Muscle of arm (tissue), 1 donor: ENCODE measurements at regions not wholly inside any gene's neighbourhood (a gene's known extent, or its start where the extent isn't known, plus 50 kb on each side); places are given as distances from the start of the nearest gene placed in this dataset.
"Not testable (repeated sequence)": the region's sequence is repeated elsewhere in the genome, so short reads cannot be mapped to it uniquely, and the experiment has no call there.

Source experiments
- DNase-seq: peaks from one replicate; pipeline ENCODE4 v3.0.0-alpha.2; 2013

GRCh38 chr4:104549736-104550135 is 55.0 kb upstream of the CXXC4 start:
- DNase-seq, result no peak

GRCh38 chr4:104559502-104559901 is 64.8 kb upstream of the CXXC4 start:
- DNase-seq, result no peak

GRCh38 chr4:104571341-104571740 is 76.6 kb upstream of the CXXC4 start:
- DNase-seq, result no peak

DNA sequence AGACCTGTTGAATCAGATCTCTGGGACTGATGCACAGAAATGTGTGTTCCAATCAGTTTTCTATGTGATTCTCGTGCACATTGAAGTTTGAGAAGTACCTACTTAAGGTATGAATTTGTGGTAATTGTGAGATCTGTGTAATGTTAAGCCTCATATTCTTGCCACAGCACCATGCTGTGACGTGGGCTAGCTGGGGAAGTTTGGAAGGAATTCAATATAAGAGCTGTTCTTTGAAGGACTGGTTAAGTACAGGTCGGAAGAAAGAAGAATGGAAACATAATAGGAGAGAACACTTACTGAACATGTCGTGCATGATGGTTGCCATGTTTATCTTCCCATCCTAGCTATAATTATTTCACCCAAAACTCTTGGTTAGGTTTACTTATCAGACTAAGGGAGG is 79.7 kb upstream of the CXXC4 start:
- no peak for DNase-seq

GRCh38 chr4:104575278-104575677 is 80.6 kb upstream of the CXXC4 start:
- DNase-seq, result no peak

DNA sequence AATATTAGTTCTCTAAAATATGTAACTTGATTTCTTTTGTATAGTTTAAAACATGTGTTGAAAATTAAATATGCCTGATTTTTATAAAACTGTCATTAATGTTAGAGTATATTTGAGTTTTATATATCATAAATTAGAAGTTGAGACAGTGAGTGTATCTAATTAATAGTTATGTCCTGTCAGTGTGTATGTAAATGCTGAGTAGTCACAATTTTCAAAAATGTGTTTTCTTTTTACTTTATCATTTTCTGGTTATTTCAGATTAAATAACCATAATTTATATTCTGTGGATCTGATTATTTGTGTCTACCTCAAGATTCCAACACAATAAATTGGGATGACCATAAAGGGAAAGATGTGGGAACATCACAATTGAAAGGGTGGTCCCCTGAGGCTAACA is 82.7 kb upstream of the CXXC4 start:
- no peak for DNase-seq

GRCh38 chr4:104581476-104581875 is 86.8 kb upstream of the CXXC4 start:
- DNase-seq, result not testable (repeated sequence)

GRCh38 chr4:104582056-104582455 is 87.4 kb upstream of the CXXC4 start:
- not testable (repeated sequence) for DNase-seq

GRCh38 chr4:104589264-104589868 is 94.7 kb upstream of the CXXC4 start:
- no peak for DNase-seq

DNA sequence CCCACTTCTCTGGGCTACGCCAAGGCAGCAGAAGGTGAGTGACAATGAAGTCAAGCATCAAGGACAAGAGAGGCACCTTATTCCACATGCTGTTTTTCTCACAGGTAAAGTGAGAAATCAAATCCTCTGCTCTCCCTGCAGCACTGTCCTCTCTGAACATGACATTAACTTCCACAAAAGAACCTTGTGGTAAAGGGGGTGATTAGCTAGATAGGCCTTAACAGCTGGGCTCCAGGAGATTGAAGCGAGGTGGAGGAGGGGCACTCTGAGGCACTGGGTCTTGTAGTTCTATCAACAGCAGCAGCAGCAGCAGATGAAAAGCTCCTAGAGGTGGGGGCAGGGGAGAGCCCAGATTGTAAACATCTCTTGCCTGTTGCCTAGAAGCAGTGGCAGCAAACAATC is 96.8 kb upstream of the CXXC4 start:
- DNase-seq, result no peak

- DNase-seq, result no peak
Measured at GRCh38 chr4:104592183-104592582, 97.5 kb upstream of the CXXC4 start.

DNA sequence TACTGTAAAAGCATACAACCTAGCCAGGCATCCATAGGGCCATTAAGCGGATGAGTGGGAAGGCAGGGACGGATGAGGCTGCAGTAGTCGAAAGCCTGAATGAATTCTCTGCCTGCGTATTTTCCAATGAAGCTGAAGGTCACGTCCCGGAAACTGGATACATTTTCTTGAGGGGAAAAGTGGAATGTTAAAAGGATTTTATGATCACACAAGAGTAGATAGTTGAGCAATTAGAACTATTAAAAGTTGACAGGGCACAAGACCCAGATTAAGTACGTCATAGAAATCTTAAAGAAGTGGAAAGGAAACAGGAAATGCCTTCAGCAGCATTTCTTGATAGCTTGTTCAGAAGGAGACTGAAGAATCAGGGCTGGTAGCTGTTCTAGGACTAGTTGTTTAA is 98.3 kb upstream of the CXXC4 start:
- peak; percentile 14 for DNase-seq

DNA sequence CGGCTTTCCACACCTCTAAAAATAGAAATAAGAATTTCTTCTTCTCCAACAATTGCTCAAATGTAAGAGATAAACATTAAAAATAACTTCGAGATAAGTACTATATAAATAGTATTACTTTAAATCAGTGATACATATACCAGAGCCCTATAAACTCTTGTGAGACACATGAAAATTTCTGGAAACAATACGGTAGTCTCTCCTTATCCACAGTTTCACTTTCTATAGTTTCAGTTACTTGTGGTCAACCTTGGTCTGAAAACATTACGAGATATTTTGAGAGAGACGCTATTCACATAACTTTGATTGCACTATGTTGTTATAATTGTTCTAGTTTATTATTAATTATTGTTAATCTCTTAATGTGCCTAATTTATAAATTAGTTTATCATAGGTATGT is 101.5 kb upstream of the CXXC4 start:
- DNase-seq, result no peak

- no peak for DNase-seq
Measured at GRCh38 chr4:104615496-104615895, 120.8 kb upstream of the CXXC4 start.

GRCh38 chr4:104615926-104616325 is 121.2 kb upstream of the CXXC4 start:
- DNase-seq, result no peak

GRCh38 chr4:104616401-104616820 is 121.7 kb upstream of the CXXC4 start:
- DNase-seq, result no peak

- DNase-seq, result no peak
Measured at GRCh38 chr4:104625706-104626105, 131.0 kb upstream of the CXXC4 start.

DNA sequence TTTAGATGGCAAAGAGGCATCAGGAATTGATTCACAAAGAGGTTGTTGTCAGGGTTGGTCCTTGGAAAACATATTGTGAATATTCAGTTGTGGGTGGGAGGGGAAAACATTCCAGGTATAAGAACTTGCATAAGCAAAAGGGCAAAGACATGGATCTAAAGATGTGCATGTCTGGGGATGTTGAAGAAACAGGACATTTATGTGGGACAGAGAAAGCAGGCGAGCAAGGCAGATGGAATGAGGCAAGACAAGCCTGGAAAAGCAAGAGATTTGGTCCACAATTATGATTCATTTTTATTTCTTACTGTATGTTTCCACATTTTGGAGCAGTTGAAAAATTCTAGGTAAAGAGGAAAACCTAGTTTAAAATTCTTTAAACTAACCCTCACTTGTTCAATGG is 134.9 kb upstream of the CXXC4 start:
- no peak for DNase-seq

GRCh38 chr4:104630272-104630671 is 135.6 kb upstream of the CXXC4 start:
- no peak for DNase-seq

- DNase-seq, result no peak
Measured at GRCh38 chr4:104631000-104631399, 136.3 kb upstream of the CXXC4 start.

- no peak for DNase-seq
Measured at GRCh38 chr4:104641418-104641817, 146.7 kb upstream of the CXXC4 start.

- no peak for DNase-seq
Measured at GRCh38 chr4:104642521-104642920, 147.8 kb upstream of the CXXC4 start.

- DNase-seq, result no peak
Measured at GRCh38 chr4:104643805-104644204, 149.1 kb upstream of the CXXC4 start.

DNA sequence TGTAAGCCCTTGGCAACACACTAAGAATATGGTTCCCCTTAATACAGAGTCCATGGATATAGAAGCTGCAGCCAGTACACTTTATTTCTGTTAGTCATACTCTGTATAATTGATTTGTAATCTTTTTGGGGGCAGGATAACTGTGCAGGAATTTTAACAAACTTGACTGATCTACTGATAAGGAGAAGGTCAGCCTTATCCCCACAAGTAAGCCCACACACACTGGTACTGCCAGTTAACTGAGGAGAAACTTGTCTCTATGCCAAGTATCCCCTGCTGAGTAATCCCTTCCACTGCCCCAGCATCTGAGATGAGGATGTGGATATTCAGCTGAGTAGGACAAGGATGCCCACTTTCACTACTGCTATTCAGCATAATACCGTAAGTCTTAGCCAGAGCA is 154.9 kb upstream of the CXXC4 start:
- no peak for DNase-seq

- not testable (repeated sequence) for DNase-seq
Measured at GRCh38 chr4:104662269-104662668, 167.6 kb upstream of the CXXC4 start.
